WERI-Rb-1 (cell line): ENCODE measurements at regions not wholly inside any gene's neighbourhood (a gene's known extent, or its start where the extent isn't known, plus 50 kb on each side); places are given as distances from the start of the nearest gene placed in this dataset.

Experiments used
- DNase-seq: peaks from one replicate; pipeline ENCODE4 v3.0.0-alpha.2; 2020
- H3K27ac ChIP-seq: fragments of 250-450 bp; sonication (Bioruptor Pico); 2 replicates; pipeline ENCODE4 v1.5.1; 2020; ENCODE audit warnings: mild to moderate bottlenecking, moderate library complexity
- H3K27me3 ChIP-seq: fragments of 250-450 bp; sonication (Bioruptor Pico); 2 replicates; pipeline ENCODE4 v1.5.1; 2021; ENCODE audit warnings: mild to moderate bottlenecking, low read depth, moderate library complexity; ENCODE audit not compliant: insufficient read depth, severe bottlenecking
- H3K36me3 ChIP-seq: fragments of 250-450 bp; sonication (Bioruptor Pico); 2 replicates; pipeline ENCODE4 v1.5.1; 2020; ENCODE audit warnings: mild to moderate bottlenecking, moderate library complexity
- H3K4me3 ChIP-seq: 2 replicates; pipeline ENCODE4 v1.5.1; 2011; ENCODE audit warnings: low read depth, mild to moderate bottlenecking, control low read depth, low read length
- H3K9me3 ChIP-seq: fragments of 250-450 bp; sonication (Bioruptor Pico); 2 replicates; pipeline ENCODE4 v1.5.1; 2021; ENCODE audit warnings: mild to moderate bottlenecking, moderate library complexity; ENCODE audit not compliant: severe bottlenecking
- TF ChIP-seq, protein P1 (sequence below): IDR thresholded peaks from 2 replicates; pipeline ENCODE4 v1.5.1; 2011; ENCODE audit warnings: low read depth, mild to moderate bottlenecking, control low read depth, inconsistent platforms, low read length

DNA sequence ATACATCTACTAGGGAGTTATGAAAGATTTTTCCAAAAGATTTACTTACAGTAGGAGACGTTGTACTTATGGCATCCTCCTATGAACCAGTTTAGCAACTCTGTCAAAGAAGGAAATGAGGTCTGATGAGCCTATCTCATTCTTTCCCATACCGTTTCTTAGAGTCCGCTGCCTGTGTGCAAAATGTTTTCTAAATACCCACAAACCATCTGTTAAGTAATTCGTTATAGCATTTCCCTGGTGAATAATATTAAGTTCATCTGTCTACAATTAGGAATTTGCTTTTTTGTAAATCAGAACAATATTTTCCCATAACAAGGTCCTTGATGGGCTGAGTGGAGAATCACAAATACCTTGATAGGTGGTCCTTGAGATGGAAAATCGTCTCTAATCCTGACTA is 178.8 kb upstream of the TMTC4 start:
- H3K36me3 ChIP-seq, result no peaks in the 10 kb centered on the region
- H3K9me3 ChIP-seq, result peaks cover 4% of the 10 kb centered on the region
- H3K27ac ChIP-seq, result no peak overlapping the region
- no peak overlapping the region for H3K4me3 ChIP-seq
- TF ChIP-seq, protein P1, sequence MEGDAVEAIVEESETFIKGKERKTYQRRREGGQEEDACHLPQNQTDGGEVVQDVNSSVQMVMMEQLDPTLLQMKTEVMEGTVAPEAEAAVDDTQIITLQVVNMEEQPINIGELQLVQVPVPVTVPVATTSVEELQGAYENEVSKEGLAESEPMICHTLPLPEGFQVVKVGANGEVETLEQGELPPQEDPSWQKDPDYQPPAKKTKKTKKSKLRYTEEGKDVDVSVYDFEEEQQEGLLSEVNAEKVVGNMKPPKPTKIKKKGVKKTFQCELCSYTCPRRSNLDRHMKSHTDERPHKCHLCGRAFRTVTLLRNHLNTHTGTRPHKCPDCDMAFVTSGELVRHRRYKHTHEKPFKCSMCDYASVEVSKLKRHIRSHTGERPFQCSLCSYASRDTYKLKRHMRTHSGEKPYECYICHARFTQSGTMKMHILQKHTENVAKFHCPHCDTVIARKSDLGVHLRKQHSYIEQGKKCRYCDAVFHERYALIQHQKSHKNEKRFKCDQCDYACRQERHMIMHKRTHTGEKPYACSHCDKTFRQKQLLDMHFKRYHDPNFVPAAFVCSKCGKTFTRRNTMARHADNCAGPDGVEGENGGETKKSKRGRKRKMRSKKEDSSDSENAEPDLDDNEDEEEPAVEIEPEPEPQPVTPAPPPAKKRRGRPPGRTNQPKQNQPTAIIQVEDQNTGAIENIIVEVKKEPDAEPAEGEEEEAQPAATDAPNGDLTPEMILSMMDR, result no peak
- H3K27me3 ChIP-seq, result no peaks in the 10 kb centered on the region
- no peak for DNase-seq

DNA sequence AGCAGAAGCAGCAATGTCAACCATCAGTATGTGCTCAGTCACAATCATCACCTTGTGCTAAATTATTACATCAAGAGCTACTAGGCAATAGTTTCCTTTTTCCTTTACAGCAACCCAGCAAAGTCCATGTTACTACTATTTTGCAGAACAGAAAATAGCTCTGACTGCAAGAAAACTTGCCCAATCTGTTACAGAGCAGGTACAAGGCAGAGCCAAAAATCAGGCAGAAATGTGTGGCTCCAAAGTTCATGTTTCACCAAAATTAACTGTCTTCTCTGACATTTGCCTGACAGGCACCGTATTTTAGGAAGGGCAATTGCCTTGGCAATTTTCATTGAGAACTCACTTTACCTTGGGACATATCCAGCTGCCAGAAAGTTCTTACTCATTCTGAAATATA is 177.6 kb upstream of the TMTC4 start:
- TF ChIP-seq, protein P1, result no peak
- no peaks in the 10 kb centered on the region for H3K27me3 ChIP-seq
- H3K27ac ChIP-seq, result no peak overlapping the region
- H3K9me3 ChIP-seq, result peaks cover 4% of the 10 kb centered on the region
- no peaks in the 10 kb centered on the region for H3K36me3 ChIP-seq
- DNase-seq, result no peak
- H3K4me3 ChIP-seq, result no peak overlapping the region

DNA sequence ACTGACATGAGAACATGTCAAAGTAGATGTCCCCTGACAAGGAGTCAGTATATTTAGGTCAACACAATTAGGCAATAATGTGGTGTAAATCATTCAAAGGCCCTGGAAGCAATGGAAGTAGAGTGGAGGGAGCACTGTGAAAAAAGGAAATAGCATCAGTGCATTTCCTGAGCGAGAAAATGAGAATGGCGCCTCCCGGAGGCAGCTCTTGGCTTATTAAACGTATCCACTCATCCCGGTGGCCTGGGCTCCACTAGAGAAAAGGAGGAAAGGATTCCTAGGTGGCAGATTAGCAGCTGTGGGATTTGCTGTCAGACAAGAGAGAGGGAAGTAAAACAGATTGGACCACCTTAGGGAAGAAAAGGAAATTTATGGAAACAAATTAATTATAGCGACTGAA is 173.7 kb upstream of the TMTC4 start:
- Histone ChIP-seq H3K36me3 (no peaks in the 10 kb centered on the region), H3K4me3 (no peak overlapping the region), H3K27ac (no peak overlapping the region), H3K27me3 (peaks cover 3% of the 10 kb centered on the region), H3K9me3 (peaks cover 4% of the 10 kb centered on the region)
- no peak for DNase-seq
- TF ChIP-seq, protein P1, result peak; percentile 42

DNA sequence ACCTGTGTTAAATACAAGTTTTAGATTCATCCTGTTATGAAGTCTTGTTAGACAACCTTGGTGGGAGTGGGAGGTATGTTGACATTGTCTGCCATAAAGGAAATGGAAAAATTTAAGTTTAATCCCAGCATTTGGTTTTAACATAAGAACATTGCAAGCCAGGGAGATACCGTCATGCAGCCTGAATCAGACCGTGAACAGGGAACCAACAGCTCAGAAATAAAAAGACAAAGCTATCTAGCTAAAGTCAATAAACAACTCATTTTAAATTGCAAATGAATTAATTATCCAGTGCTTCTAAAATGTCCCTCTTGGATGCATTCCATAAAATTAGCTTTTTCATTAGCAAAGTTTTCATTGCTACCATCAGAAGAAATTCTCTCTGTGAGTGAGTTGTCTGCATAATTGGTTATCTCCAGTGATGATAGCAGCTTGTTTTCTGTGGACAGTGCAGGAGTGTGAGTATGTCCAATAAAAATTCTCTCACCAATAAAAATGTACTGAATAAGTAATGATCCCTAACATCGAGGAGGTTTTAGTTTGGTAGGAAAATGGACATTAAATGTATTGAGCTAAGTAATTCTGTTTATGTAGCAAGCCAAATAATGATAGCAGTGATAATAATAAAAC is 170.6 kb upstream of the TMTC4 start:
- Histone ChIP-seq H3K27ac (no peak overlapping the region), H3K27me3 (peaks cover 7% of the 10 kb centered on the region), H3K4me3 (no peak overlapping the region), H3K9me3 (peaks cover 4% of the 10 kb centered on the region), H3K36me3 (no peaks in the 10 kb centered on the region)
- TF ChIP-seq, protein P1, result no peak
- DNase-seq, result no peak

DNA sequence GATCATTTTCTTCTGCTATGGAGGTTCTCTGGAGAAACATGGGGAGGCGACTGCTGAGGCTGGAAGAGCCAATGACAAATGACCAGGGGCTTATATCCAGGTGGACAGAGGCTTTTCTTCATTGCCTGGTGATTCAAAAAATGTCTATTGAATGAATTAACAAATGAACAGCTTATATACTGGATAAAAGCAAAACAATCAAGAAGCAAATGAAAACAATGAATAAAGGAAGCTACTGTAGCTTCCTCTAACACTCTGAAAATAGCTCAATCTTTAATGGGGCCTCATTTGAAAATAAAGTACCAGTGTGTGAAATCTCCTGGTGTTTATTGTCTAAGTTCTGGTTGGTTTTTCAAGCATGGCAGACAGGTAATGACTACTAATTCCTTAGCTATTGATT is 167.5 kb upstream of the TMTC4 start:
- H3K36me3 ChIP-seq, result no peaks in the 10 kb centered on the region
- DNase-seq, result no peak

More for the DNA sequence above, 167.5 kb upstream of the TMTC4 start:
- Histone ChIP-seq H3K9me3 (no peaks in the 10 kb centered on the region), H3K27me3 (peaks cover 7% of the 10 kb centered on the region), H3K4me3 (no peak overlapping the region), H3K27ac (no peak overlapping the region)
- TF ChIP-seq, protein P1, result no peak
